GM19023 (cell line): ENCODE measurements at regions not wholly inside any gene's neighbourhood (a gene's known extent, or its start where the extent isn't known, plus 50 kb on each side); places are given as distances from the start of the nearest gene placed in this dataset.
A peak's percentile ranks its signal among the peaks of the same experiment; 100 is the strongest.

Experiments
- ATAC-seq: cut with Tn5 transposase; IDR thresholded peaks from one replicate; pipeline ENCODE4 v1.9.1; 2021; ENCODE audit warnings: mild to moderate bottlenecking, moderate library complexity; ENCODE audit not compliant: unreplicated experiment

DNA sequence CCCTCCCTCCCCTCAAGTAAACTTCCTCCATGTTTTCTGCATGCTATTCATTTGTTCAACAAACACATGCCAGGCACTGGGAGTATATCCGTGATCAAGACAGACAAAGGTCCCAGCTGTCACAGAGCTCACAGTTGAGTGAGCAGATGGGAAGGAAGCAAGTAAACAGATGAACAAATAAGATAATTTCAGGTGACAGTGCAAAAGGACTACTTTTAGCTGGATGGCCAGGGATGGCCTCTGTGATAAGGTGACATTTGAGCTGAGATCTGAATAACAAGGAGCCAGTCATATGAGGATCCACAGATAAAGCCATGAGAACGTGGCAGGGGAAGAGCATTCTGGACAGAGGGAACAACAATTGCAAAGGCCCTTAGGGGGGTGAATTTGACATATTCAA is 121.7 kb upstream of the RAD23B start:
- no peak for ATAC-seq

DNA sequence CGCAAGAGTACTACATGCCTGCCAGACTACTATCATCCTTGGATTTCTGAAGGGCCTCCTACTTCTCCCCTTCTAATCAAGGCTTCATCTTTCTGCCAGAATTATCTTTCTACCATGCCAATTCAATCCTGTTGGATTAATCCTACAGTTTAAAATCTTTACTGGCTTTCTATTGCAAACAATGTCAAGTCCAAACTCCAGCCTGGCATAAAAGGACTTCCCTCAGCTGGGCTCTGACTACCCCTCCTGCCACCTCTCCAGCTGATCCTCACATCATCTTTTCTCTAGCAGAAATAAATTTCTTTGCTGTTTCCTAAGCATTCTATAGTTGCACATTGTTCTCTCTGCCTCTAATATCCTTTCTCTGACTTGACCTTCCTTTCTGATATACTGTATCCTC is 119.7 kb upstream of the RAD23B start:
- ATAC-seq = no peak

- ATAC-seq = no peak
Measured at GRCh38 chr9:107169796-107170195, 113.3 kb upstream of the RAD23B start.

DNA sequence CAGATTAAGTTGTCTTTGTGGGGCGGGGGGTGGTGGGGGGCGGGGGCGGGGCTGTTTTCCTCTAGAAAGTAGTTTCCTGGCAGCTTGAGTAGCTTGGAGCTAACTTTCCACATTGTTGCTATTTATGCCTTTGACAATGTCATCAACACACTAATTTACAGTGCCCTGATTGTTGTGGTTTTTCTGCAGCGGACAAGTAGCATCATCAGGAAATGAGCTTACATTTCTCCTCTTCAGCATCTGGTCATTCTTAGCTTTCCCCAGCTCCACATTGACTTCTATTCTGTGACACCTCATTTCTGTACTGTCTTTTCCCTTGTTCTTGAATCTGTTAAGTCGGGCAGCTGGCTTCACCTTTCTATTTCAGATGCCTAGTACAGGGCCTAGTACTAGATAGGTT is 112.3 kb upstream of the RAD23B start:
- no peak for ATAC-seq

- ATAC-seq = peak; percentile 73
Measured at GRCh38 chr9:107172160-107172978, 110.7 kb upstream of the RAD23B start.

DNA sequence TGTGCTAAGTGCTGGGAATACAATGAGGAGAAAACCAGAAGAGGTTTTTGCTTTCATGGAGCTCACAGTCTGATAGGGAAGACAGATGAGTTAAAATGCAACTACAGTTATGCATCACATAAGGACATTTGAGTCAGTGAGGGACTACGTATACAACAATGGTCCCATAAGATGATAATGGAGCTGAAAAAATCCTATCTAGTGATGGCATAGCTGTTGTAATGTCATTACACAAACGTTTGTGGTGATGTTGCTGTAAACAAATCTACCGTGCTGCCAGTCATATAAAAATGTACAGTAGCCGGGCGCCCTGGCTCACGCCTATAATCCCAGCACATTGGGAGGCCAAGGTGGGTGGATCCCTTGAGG is 110.1 kb upstream of the RAD23B start:
- peak; percentile 48 for ATAC-seq

DNA sequence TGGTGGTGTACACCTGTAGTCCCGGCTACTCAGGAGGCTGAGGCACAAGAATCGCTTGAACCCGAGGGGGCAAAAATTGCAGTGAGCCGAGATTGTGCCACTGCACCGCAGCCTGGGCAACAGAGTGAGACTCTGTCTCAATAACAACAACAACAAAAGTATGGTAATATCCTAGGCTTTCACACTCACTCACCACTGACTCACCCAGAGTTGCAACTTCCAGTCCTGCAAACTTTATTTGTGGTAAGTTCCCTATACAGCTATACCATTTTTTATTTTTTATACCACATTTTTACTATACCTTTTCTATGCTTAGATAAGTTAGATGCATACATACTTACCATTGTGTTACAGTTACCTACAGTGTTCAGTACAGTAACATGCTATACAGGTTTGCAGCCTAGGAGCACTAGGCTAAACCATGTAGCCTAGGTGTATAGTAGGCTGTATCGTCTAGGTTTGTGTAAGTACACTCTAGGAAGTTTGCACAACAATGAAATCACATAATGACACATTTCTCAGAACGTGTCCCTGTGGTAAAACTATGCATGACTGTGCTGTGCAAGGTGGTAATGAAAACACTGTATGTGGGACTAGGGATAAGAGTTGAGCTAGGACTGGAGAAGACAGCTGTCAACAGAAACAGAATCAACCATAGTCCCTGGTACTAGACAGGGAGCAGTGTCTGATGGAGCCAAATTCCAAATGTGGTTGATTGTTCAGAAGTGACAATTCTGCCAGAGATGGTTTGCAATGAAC is 109.5 kb upstream of the RAD23B start:
- ATAC-seq = no peak

GRCh38 chr9:107174441-107174840 is 108.6 kb upstream of the RAD23B start:
- no peak for ATAC-seq

- no peak for ATAC-seq
Measured at GRCh38 chr9:107175041-107175440, 108.0 kb upstream of the RAD23B start.

DNA sequence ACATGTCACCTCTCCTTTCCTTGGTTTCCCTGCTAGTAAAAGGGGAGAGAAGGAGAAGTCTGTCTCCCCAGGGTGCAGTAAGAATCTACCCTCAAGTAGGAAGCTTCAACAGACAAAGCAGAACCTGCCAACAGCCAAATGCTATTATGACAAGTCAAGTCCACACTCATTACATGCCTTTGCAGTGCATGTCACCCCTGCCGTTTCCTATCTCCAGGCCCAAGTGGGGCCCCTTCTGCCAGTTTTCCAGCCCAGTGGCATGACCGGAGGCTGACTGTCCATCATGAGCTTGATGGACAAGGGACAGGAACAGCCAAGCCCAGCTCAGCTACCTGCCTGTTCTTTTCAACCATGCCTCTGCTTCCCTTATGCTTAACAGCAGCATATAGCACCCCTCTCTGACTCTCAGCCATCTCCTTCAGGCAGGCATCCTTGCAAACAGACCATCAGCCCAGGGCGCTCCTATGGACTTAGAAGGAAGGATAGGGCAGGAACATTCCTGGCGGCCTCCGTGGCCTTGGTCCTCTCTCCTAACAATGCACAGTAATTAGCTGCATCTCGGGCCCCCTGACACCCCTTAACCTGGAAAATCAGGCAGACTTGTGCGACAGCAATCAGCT is 107.2 kb upstream of the RAD23B start:
- ATAC-seq = no peak

GRCh38 chr9:107176436-107177151 is 106.5 kb upstream of the RAD23B start:
- ATAC-seq = no peak

GRCh38 chr9:107177243-107177839 is 105.7 kb upstream of the RAD23B start:
- no peak for ATAC-seq

- ATAC-seq = no peak
Measured at GRCh38 chr9:107177857-107178256, 105.2 kb upstream of the RAD23B start.

DNA sequence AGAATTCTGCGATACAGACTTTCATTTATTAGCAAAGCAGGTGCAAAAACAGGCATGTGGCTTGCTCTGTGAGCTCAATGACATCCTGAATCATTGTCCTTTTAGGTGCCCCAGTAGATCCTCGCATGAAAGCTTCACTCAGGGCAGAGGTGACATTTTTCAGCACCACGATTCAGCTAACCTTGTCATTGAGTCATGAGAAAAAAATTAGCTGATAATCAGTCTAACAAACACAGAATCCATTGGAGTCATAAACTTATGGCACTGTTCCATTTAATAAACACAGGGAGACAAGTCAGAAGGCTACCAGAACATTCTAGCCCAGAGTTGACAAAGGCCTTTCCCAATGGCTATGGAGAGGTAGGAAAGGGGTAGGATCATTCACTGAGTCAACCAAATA is 104.8 kb upstream of the RAD23B start:
- no peak for ATAC-seq

GRCh38 chr9:107180206-107180605 is 102.9 kb upstream of the RAD23B start:
- ATAC-seq = no peak

DNA sequence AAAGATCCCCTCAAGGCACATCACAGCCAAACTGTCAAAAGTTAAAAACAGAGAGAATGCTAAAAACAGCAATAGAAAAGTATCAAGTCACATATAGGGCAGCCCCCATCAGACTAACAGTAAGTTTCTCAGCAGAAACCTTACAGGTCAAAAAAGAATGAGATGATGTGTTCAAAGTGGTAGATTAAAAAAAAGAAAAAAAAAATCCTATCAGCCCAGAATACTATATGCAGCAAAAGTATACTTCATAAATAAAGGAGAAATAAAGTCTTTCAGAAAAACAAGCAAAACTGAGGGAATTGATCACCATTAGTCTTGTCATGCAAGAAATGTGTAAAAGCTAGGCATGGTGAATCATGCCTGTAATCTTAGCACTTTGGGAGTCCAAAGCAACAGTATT is 99.9 kb upstream of the RAD23B start:
- no peak for ATAC-seq

DNA sequence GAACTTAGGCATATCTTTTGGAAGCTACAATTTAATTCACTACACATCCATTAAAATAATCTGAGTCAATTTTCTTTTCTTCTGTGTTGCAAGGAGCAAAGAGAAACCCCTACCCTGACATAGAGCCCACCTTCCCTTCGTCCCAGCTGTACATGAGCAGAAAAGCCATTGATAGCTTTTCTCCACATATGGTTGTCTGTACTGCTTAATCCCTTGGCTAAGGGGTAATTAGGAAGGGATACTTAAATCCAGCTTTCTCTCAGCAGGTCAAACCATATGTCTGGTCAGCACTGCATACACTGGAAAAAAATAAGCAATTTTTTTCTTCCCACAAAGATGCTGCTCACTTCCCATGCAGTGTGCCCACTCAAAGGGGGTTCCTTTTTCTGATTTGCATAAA is 94.7 kb upstream of the RAD23B start:
- no peak for ATAC-seq

DNA sequence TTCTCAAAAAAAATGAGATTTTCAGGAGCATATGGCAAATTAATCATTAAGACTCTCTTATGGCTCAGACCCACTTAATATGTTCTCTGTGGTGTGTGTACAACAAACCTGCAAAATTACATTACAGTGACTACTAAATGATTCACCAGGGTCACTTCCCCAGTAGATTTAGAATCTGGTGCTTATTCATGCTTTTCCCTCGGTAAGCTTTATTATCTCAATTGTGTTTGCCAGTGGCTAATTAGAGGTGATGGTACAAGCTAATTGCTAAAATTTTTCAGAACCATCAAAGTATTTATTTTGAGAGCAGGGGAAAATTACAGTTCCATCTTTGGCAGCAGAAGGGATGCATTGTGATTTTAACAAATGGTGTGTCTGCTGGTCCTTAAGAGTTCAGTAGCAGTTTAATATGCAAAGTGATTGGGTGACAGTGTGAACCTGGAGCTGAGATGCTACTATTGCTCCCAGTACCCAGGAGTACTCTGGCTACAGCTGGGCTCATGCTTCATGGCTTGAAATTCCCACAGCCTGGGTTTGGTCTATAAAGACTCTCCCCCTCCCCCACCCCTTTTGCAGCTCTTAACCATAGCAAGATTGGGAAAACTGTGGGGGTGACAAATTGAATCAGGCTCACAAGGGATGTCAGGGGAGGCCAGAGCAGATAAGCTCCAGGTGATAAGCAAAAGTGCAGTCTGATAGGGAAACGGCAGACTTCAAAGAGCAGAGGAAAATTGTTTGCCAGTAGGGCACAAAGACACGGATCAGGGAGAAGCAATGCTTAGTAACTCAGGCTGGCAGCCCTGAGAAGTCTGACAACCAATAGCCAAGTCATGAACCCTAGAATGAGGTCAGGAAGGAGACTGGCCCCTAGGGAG is 92.8 kb upstream of the RAD23B start:
- ATAC-seq = no peak

DNA sequence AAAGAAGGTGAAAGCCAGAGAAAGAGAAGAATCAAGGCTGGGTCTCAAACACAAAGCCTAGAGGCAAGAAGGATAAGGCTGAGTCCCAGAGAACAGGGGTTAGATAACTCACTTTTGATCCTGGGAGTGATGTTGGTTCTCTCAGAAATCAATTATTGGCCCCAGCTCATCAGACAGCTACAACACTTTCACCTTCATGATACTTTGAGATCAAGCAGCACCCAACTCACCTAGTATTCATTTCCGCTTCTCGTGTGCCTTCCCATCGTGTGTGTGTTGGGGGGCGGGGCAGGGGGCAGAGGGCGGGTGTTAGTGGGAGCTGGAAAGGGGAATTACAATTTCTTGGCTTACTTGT is 92.2 kb upstream of the RAD23B start:
- ATAC-seq = no peak

- no peak for ATAC-seq
Measured at GRCh38 chr9:107193251-107193650, 89.8 kb upstream of the RAD23B start.
